ENCODE measurements at regions not wholly inside any gene's neighbourhood (a gene's known extent, or its start where the extent isn't known, plus 50 kb on each side); places are given as distances from the start of the nearest gene placed in this dataset.
"Not testable (repeated sequence)": the region's sequence is repeated elsewhere in the genome, so short reads cannot be mapped to it uniquely, and the experiment has no call there.

GRCh38 chr2:87604980-87605379 is 142.9 kb upstream of the PLGLB2 start:
- not testable (repeated sequence) for H3K4me1 ChIP-seq (ENCODE audit: low read depth); H3K36me3 ChIP-seq; H3K4me3 ChIP-seq; H3K9me3 ChIP-seq (ENCODE audit: low read depth); H3K27ac ChIP-seq; DNase-seq (ENCODE audit: low read depth in 1 of 2, low spot score in 1 of 2); H3K27me3 ChIP-seq

GRCh38 chr2:87608377-87609166 is 139.3 kb upstream of the PLGLB2 start:
- H3K4me1 ChIP-seq (ENCODE audit: low read depth): not testable (repeated sequence)

GRCh38 chr2:87610974-87611373 is 136.9 kb upstream of the PLGLB2 start:
- H3K27me3 ChIP-seq; DNase-seq (ENCODE audit: low read depth in 1 of 2, low spot score in 1 of 2): not testable (repeated sequence)

More at GRCh38 chr2:87608377-87609166, 139.3 kb upstream of the PLGLB2 start:
- H3K9me3 ChIP-seq (ENCODE audit: low read depth); H3K4me3 ChIP-seq; DNase-seq (ENCODE audit: low read depth in 1 of 2, low spot score in 1 of 2); H3K27ac ChIP-seq; H3K36me3 ChIP-seq; H3K27me3 ChIP-seq: not testable (repeated sequence)

GRCh38 chr2:87611416-87611815 is 136.5 kb upstream of the PLGLB2 start:
- not testable (repeated sequence) for DNase-seq (ENCODE audit: low read depth in 1 of 2, low spot score in 1 of 2)

More at GRCh38 chr2:87610974-87611373, 136.9 kb upstream of the PLGLB2 start:
- not testable (repeated sequence) for H3K36me3 ChIP-seq; H3K9me3 ChIP-seq (ENCODE audit: low read depth); H3K4me3 ChIP-seq; H3K27ac ChIP-seq; H3K4me1 ChIP-seq (ENCODE audit: low read depth)

GRCh38 chr2:87611956-87612355 is 135.9 kb upstream of the PLGLB2 start:
- not testable (repeated sequence) for H3K27me3 ChIP-seq; DNase-seq (ENCODE audit: low read depth in 1 of 2, low spot score in 1 of 2); H3K9me3 ChIP-seq (ENCODE audit: low read depth); H3K36me3 ChIP-seq; H3K27ac ChIP-seq; H3K4me1 ChIP-seq (ENCODE audit: low read depth); H3K4me3 ChIP-seq

More at GRCh38 chr2:87611416-87611815, 136.5 kb upstream of the PLGLB2 start:
- not testable (repeated sequence) for H3K27me3 ChIP-seq; H3K4me3 ChIP-seq; H3K36me3 ChIP-seq; H3K4me1 ChIP-seq (ENCODE audit: low read depth); H3K9me3 ChIP-seq (ENCODE audit: low read depth); H3K27ac ChIP-seq

- H3K36me3 ChIP-seq; H3K4me1 ChIP-seq (ENCODE audit: low read depth); H3K27me3 ChIP-seq; H3K27ac ChIP-seq; H3K9me3 ChIP-seq (ENCODE audit: low read depth); DNase-seq (ENCODE audit: low read depth in 1 of 2, low spot score in 1 of 2); H3K4me3 ChIP-seq: not testable (repeated sequence)
Observed at GRCh38 chr2:87614829-87615434, 133.0 kb upstream of the PLGLB2 start.

- not testable (repeated sequence) for DNase-seq (ENCODE audit: low read depth in 1 of 2, low spot score in 1 of 2); H3K4me1 ChIP-seq (ENCODE audit: low read depth); H3K9me3 ChIP-seq (ENCODE audit: low read depth); H3K27ac ChIP-seq; H3K27me3 ChIP-seq; H3K36me3 ChIP-seq; H3K4me3 ChIP-seq
Observed at GRCh38 chr2:87619121-87619520, 128.8 kb upstream of the PLGLB2 start.

GRCh38 chr2:87621139-87621538 is 126.7 kb upstream of the PLGLB2 start:
- not testable (repeated sequence) for DNase-seq (ENCODE audit: low read depth in 1 of 2, low spot score in 1 of 2); H3K4me3 ChIP-seq

GRCh38 chr2:87622720-87623119 is 125.2 kb upstream of the PLGLB2 start:
- H3K27me3 ChIP-seq; H3K4me1 ChIP-seq (ENCODE audit: low read depth); H3K4me3 ChIP-seq; DNase-seq (ENCODE audit: low read depth in 1 of 2, low spot score in 1 of 2); H3K27ac ChIP-seq; H3K9me3 ChIP-seq (ENCODE audit: low read depth); H3K36me3 ChIP-seq: not testable (repeated sequence)

More at GRCh38 chr2:87621139-87621538, 126.7 kb upstream of the PLGLB2 start:
- H3K27me3 ChIP-seq; H3K9me3 ChIP-seq (ENCODE audit: low read depth); H3K27ac ChIP-seq; H3K36me3 ChIP-seq; H3K4me1 ChIP-seq (ENCODE audit: low read depth): not testable (repeated sequence)

- not testable (repeated sequence) for H3K36me3 ChIP-seq; H3K9me3 ChIP-seq (ENCODE audit: low read depth); H3K4me3 ChIP-seq; H3K27me3 ChIP-seq; H3K27ac ChIP-seq; H3K4me1 ChIP-seq (ENCODE audit: low read depth)
- DNase-seq (ENCODE audit: low read depth in 1 of 2, low spot score in 1 of 2): peak; percentile 0 to 46
Observed at GRCh38 chr2:87629491-87630458, 118.1 kb upstream of the PLGLB2 start.

GRCh38 chr2:87630892-87631291 is 117.0 kb upstream of the PLGLB2 start:
- not testable (repeated sequence) for H3K27ac ChIP-seq; H3K4me3 ChIP-seq; H3K9me3 ChIP-seq (ENCODE audit: low read depth); H3K4me1 ChIP-seq (ENCODE audit: low read depth); H3K27me3 ChIP-seq; H3K36me3 ChIP-seq; DNase-seq (ENCODE audit: low read depth in 1 of 2, low spot score in 1 of 2)

- not testable (repeated sequence) for H3K4me3 ChIP-seq; H3K4me1 ChIP-seq (ENCODE audit: low read depth); H3K9me3 ChIP-seq (ENCODE audit: low read depth); H3K27me3 ChIP-seq; H3K36me3 ChIP-seq; DNase-seq (ENCODE audit: low read depth in 1 of 2, low spot score in 1 of 2); H3K27ac ChIP-seq
Observed at GRCh38 chr2:87631402-87631801, 116.5 kb upstream of the PLGLB2 start.

- not testable (repeated sequence) for H3K4me1 ChIP-seq (ENCODE audit: low read depth); H3K27me3 ChIP-seq; H3K36me3 ChIP-seq; H3K27ac ChIP-seq; DNase-seq (ENCODE audit: low read depth in 1 of 2, low spot score in 1 of 2); H3K9me3 ChIP-seq (ENCODE audit: low read depth); H3K4me3 ChIP-seq
Observed at GRCh38 chr2:87633287-87633963, 114.5 kb upstream of the PLGLB2 start.
